ENCODE measurements at regions not wholly inside any gene's neighbourhood (a gene's known extent, or its start where the extent isn't known, plus 50 kb on each side); places are given as distances from the start of the nearest gene placed in this dataset.

DNA sequence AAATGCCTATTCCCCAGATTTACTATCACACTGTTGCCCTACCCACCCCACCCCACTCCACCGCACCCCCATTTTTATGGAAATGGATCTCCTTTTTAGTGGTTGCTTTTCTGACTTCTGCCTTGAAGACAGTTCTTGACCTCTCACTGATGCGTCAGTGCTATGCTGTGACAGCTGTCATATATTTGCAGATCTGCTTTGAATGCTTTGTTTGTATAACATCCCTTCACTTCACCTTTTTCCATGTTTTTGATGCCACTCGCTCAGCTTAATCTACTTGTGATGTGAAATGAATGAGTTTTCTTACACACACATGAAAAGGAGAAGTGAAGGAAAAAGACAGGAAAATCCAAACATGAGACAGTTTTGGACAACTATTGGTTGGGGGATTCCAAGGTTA, 731.0 kb downstream of the SLITRK6 start:
- DNase-seq = no peak

DNA sequence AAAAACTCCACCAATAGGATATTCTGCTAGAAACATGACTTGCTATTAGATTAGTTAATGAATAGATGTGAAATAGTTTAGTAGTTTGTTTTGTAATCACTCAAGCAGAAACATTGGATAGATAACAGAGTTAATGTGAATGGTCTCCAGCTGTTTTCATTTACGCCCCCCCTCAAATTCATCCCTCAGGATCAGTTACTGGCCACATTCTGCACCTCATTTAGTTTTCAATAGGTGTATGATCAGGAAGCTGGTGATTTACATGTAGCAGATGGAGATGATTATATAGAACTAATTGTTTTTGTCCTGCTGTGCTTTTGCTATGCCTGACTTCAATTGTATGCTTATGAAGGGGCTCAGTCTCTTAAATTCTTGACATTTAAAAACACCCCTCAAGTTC, 759.0 kb downstream of the SLITRK6 start:
- DNase-seq = no peak

DNA sequence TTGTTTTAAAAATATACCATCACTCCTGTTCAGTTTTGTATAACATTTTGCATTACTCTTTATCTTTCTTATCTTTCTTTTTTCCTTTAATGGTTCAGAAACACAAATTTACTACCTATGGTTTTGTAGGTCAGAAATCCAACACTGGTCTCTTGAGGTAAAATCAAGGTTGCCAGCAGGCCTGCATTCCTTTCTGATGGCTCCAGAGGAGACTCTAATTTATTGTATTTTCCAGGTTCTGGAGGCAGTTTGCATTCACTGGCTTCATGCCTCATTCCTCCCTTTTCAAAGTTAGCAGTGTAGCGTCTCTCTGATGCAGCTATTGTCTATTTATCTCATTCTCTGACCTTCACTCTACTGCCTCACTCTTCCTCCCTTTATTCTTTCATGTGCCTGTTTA, 767.4 kb downstream of the SLITRK6 start:
- DNase-seq = no peak

DNA sequence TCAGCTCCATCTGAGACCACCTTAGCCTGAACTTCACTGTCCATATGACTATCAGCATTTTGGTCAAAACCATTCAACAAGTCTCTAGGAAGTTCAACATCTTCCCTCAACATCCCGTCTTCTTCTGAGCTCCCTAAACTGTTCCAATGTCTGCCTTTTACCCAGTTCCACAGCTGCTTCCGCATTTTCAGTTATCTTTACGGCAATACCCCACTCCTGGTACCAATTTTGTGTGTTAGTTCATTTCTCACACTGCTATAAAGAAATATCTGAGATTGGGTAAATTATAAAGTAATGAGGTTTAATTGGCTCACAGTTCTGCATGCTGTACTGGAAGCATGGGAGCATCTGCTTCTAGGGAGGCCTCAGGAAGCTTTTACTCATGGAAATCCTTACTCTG, 771.2 kb downstream of the SLITRK6 start:
- no peak for DNase-seq

DNA sequence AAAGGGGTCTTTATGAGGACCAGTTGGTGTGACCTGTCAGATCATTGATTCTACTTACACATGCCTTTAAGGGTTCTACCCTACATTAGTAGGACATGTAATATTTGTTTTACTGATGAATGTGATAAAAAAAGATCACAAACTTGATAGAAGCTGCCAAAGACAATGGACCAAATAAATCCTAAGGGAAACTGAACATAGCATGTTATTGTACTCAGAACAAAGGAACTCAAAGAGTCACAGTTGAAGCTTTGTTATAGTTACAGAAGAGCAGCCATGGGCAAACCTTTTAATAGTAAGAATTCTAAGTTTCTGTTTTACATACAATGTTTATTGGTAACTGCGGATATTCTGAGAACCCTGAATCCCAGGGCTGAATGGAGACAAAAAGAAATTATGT, 780.1 kb downstream of the SLITRK6 start:
- no peak for DNase-seq

DNA sequence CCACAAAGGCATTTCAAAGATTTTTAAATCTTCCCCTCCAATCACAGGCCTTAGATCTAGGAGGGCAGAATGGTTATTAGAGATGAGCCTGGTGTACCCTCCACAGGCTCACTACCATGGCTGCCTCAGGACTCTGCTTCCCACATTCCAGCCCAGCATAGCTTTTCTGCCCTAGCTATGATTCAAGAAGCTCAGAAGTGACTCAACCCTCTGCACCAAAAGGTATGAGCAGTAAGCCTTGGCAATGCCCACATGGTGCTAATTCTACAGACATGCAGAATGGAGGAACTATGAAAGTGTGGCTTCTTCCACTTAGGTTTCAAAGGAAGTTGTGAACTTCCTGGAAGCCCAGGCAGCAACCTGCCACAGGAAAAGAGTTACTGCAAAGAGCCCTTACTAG, 786.2 kb downstream of the SLITRK6 start:
- no peak for DNase-seq

DNA sequence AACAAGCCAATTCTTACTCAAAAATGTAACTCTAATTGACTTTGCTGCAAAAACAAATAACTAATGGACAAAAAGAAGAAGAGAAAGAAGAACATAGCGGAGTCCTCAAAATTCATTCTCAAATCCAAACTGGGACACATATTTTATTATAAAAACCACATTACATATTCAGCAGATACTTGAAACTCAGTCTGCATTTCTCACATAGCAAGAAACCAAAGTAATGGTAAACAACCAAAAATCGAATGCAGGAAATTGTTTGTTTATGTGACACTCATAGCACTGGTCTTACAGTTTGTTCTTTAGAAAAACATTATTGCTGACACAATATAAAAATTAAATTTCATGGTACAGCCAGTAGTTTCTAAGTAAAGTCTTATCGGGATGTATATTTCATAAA, 789.8 kb downstream of the SLITRK6 start:
- DNase-seq = no peak

DNA sequence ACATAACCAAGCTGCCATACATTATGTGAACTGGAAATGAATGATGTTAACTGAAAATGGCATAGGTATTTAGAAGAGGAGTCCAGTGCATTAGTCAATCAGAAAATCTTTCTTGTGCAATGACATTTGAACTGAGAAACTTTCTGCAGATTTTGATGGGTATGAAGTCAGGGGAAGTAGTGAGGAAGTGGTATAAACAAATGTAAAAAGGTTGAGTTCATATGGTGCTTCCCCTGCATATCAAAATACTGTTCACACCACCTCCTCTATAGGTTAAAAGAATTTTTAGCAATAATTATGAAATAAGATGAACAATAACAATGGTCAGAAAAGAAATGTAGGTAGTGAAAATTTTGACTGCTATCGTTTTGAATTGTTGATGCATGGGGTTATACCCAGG, 800.0 kb downstream of the SLITRK6 start:
- no peak for DNase-seq

DNA sequence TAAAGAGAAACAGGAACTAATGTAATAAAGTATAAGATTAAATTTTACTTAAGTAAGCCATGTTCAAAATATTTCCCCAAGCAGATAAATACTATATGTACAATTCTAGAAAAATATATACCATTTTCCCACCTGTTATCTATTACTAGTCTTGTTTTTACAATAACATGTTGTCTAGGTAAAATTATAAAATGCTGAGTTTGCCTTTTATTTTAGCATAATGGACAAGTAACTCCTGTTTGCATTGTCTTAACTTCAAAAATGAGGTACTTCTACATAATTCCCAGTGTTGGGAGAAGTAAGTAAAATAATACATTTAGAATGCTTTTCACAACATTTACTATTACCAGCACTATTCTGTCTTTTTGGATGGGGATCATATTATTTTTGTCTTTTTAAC, 800.5 kb downstream of the SLITRK6 start:
- DNase-seq = no peak

DNA sequence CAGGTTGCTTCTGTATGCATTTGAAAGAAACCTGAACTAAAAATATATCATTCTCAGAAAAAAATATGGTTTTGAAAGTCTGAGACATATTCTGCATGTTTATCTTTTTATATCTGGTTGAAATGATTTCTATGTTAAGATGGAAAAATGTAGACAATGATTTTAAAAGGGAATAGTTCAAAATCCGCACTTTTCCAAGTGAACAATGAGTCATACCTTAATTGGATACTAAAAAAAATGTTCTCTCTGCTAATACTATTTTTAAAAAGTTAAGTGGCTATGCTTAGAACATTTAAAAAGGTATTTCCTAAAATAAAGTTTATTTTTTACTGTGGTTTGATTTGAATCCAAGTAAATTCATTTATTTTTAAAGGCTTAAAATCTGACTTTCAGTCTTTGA, 801.4 kb downstream of the SLITRK6 start:
- no peak for DNase-seq

DNA sequence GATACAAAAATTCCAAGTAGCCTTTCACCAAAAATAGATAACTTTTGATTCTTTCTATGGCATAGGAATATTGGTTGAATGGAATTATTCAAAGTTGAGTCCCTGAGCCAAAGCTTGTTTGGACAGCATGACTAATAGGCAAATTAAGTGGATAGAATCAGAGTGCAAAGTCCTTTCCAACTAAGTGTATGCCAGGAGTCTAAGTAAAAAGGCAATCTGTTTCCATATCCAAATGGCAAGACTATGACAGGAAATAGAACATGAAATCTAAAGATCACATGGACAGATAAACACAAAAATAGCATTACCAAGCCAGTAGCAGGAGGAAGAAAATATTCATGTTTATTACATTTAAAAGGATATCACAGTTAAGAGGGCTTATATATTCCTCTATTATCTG, 804.6 kb downstream of the SLITRK6 start:
- DNase-seq = no peak

DNA sequence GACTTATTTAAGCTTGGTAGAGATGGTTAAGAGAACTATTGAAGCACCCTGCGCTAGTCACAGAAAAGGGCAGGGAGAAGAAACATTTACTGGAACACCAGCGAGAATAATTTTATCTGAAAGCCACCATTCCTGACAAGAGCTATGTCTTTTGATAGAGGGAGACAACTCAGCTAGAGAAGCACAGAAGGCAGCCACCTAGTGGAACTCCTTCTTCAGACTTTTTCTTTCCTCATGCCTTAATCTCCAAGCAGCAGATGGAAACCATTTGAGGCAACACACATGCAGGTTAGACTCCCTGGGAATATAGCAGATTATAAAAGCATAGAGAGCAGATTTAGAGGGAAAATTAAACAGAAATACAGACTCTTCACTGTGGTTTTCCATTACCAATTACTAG, 813.4 kb downstream of the SLITRK6 start:
- DNase-seq = peak; percentile 53

DNA sequence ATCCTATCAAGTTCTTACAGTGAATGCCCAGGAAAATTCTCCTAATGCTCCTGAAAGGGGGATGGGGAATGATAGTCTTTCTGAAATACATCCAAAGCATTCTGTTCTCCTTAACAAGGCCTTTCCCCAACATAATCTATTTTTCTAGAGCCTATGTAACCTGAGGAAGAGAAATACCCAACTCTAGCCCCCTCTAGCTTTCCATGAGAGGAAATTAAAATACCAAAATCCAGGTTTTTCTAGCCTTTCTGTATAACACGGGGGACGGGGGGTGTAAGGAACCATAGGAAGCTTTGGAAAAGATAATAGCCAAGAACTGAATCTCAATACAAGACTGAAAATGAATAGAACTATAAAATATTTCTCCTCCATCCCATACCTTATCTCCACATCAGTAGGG, 815.9 kb downstream of the SLITRK6 start:
- peak; percentile 3 for DNase-seq

DNA sequence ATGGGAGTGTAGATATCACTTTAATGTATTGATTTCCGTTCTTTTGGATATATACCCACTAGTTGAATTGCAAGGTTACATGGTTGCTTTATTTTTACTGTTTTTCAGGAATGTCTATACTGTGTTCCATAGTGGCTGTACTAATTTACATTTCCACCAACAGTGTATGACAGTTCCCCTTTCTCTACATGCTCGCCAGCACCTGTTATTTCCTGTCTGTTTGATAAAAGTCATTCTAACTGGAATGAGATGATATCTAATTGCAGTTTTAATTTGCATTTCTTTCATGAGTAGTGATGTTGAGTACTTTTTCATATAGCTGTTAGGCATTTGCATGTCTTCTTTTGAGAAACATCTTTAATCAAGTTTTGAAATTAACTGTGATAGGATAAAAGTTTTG, 818.6 kb downstream of the SLITRK6 start:
- DNase-seq = no peak

DNA sequence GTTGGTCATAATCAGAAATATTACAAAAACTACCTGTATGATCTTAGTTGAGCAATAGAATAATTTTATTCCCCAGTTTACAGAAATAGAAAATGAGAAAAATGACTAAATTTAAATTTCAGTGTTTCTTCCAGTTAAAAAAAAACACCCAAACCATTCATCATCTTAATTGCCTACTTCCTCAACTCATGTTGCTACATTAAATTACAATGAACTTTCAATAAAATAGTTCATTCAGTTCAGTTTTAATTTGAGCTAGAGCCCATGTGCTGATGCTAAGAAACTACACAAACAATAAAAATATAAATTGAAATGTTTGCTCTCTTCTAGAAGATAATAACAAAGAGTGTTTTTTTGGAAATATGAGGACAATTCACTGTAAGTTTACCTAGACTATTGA, 820.4 kb downstream of the SLITRK6 start:
- no peak for DNase-seq

DNA sequence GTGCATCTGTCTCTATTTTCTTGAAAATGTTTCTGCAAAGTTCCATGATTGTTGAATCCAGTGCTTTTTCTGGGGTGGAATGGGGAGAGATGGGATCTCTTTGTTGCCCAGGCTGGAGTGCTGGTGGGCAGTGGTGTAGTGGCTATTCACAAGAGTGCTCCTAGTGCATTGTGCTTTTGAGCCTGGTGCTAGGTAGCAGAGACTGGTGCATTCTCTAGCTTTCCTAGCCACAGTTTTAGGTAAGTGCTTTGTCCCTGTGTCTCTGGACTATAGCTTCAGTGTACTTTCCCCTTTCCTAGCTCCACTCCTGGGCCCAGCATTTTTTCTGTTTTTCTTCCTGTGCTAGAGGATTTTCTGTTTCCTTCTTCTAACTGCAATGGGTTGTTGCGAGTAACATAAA, 825.6 kb downstream of the SLITRK6 start:
- DNase-seq = no peak

DNA sequence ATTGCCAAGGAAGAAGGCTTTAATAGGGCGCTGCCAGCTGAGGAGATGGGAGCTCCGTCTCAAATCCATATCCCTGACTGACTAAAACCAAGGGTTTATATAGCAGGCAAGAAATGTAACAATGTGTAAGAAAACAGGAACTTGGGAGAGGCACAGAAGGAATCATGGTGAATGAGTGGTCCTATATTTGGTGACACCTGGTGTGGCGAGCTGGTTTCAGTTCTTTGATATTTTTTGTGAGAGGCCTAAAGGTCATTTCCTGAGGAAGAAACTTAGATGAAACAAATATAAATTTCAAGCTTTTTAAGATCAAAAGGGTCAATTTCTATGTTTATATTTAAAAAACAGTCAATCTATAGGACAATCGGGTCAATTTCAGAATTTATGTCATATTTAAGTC, 826.3 kb downstream of the SLITRK6 start:
- DNase-seq = no peak

DNA sequence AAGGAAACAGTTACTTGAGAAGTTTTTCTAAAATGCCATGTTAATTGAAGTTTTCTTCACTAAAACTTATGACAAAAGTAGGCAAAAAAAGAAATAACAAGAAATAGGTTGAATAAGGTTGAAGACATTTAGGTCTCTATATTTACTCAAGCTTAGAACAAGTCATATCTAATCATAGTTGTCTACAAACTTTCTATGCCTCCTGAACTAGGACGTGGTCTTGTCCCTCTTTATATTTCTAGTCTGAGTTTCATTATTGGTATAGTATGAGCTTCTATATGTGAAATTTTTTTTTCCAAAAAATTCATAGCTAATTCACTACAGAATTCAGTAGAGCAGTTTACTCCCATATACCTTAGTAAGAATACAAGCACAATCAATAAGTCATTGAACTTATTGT, 836.4 kb downstream of the SLITRK6 start:
- DNase-seq = no peak

DNA sequence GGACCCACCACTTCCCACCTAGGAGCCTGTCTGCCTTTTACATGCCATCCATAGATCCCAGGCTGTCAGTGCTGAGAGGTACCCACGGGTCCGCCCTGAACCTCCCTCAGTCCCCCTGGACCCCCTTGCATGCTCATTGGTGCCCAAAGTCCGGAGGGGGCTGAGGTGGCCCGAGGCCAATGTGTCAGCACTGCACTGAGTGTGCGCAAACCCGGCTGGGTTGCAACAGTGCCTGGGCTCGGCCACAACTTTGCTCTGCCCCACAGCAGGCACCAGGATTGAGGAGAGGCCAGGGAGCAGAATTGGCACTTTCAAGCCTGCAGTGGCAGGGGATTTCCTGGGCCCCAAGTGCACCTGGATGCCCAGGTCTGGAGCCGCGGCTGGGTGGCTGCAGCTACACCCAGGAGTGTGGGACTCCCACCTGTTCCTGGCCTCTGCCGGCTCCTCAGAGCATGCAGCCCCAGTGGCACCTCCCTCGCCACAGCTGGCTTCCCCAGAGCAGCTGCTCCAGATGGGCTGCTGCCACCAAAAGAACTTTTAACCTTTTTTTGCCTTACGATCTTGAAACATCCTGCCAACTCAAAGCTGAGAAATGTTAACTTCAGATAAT, 837.0 kb downstream of the SLITRK6 start:
- DNase-seq = no peak

DNA sequence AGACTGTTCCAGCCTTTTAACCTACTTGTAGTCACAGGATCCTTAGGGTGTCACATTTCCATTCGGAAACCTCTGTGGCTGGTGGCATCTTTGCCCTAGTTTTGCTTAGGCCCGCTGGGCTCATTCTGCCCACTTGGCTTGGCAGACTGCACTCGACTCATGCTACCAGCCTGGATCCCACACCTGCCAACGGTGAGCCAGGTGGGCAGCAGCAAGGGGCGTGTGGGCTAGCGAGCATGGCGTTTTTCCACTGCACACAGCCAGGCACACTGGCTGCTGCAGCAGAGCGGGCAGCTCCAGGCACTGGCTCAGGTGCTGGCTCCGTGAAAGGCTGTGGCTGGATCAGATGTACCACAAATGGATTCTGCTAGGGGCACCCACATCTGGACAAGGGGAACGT, 838.2 kb downstream of the SLITRK6 start:
- no peak for DNase-seq

DNA sequence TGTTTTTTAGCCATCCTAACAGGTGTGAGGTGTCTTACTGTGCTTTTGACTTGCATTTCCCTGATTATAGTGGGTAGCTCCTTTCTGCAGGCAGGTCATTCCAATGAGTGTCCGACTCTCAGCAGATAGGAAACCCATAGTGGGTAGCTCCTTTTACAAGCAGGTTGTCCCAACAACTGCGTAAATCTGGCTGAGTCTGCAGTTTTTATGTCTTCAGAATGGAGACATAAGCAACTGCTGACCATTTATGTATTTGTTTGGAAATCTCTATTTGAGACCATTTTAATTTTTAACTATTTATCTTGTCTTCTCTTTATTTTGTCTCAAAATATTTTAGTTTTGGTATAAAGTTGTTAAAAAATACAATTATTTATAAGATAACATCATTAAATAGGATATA, 839.4 kb downstream of the SLITRK6 start:
- DNase-seq = no peak

DNA sequence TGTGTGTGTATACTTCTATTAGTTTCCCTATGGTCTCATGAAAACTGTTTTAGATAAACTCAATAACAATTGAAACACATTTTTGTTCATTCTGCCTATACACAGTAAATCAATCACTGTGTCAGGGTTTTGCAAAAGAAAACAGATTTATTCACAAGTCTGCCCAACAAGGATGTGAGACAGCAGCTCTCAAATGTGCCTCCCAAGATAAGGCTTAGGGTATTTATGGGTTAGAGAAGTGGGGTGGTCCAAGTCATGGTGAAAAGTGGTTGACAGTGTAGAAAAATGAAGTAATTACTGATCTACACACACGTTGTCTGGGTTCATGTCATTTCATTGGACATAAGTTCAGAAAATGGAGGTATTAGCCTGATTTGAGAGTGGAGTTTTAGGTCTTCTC, 844.6 kb downstream of the SLITRK6 start:
- DNase-seq = peak; percentile 19

DNA sequence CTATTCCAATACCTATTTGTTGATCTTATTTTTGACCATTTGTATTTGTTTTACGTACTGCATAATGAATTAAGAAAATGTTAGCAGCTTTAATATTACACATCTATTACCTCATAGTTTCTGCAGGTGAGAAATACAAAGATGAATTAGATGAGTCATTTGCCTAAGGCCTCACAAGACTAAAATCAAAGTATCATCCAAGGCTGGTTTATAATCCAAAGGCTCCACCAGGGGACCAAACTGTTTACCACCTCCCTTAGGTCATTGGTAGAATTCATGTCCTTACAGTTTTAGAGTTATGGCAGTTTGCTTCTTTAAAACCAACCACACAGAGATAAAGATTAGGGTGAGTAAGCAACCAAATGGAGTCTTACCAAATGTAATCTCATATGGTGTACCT, 848.1 kb downstream of the SLITRK6 start:
- DNase-seq = peak; percentile 53

DNA sequence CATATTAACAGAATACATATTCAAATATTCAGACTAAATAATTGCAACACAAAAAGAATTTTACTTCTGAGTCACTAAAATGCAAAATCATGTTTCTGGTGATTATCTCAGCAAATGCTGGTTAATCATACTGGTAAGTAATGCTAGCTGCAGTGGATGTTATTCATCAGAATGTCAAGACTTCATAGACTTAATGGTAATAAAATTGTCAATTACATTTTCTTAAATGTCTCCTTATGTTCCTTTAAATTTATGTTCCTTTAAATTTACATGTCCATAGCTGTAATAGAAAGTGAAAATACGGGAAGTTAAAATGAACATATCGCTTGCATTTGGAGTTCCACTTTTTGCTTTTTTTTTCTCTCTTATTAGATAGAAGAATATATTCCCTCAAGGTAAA, 853.0 kb downstream of the SLITRK6 start:
- peak; percentile 76 for DNase-seq

DNA sequence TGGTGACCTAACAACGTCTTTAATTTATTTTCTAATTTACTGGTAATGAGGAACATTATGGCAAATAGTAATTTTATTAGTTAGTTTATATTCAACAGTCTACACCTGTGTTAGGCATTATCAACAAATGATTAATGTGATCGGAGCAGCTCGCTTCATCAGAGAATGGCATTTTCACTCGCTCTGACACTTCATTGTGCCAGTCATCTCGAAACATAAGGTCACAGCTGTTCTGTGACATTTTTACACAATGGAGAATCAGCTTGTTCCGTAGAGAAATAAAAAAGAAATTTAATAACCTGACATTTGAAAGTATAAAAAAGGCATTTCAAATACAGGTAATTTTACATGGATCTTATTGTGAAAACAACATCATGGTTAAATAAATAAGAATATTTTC, 858.4 kb downstream of the SLITRK6 start:
- no peak for DNase-seq

DNA sequence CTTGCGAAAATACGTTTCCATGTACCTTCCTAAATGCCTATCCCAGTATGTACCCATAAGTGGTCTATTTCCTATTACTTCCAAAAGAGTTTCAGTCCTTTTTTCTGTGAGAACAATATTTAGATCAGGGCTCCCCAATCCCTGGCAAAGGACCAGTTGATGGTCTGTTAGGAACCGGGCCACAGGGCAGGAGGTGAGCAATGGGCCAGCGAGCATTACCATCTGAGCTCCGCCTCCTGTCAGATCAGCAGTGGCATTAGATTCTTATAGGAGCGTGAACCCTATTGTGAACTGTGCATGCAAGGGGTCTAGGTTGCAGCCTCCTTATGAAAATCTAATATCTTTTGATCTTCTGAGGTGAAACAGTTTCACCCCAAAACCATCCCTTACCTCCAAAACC, 859.1 kb downstream of the SLITRK6 start:
- DNase-seq = no peak

Measured in OCI-M1 (cell line).